ENCODE measurements at regions not wholly inside any gene's neighbourhood (a gene's known extent, or its start where the extent isn't known, plus 50 kb on each side); places are given as distances from the start of the nearest gene placed in this dataset.

DNA sequence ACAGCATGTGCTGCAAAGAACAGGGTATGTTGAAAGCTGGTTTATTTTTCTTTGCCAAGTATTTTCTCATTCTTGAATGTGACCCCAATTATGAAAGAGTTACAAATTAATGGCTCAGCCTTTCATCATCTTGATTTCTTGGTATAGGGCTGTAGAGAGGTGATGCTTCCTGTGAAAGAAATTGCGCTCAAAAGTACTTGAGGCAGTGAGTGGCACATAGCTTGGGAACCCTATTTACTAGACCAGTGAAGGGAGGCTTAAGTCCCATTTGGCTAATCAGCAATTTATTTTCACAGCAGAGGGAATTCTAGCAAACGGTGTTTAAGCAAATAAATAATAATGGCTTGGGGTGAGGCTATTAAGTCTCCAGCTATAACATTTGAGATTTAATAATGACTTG, 153.9 kb upstream of the MIS18BP1 start:
- Histone ChIP-seq H2AFZ (ENCODE audit: low read depth) (no peak overlapping the region), H3F3A (replicated peaks; ENCODE audit: insufficient read depth) (no peaks in the 10 kb centered on the region), H3K4me2 (no peak overlapping the region), H3K79me2 (ENCODE audit: insufficient read depth) (no peaks in the 10 kb centered on the region), H3K27me3 (ENCODE audit: insufficient read depth) (no peaks in the 10 kb centered on the region), H3K9me2 (no peaks in the 10 kb centered on the region), H3K4me3 (ENCODE audit: low read depth in 2 of 2, low read length in 1 of 2) (no peak overlapping the region), H3K27ac (ENCODE audit: low read depth in 2 of 2, low read length in 1 of 2) (no peak overlapping the region), H3K36me3 (replicated peaks in 1 of 2; ENCODE audit: control insufficient read depth in 1 of 2, insufficient read depth in 2 of 2, low read length in 1 of 2) (no peaks in the 10 kb centered on the region), H4K20me1 (ENCODE audit: insufficient read depth) (no peaks in the 10 kb centered on the region), H3K4me1 (ENCODE audit: control insufficient read depth in 1 of 2, insufficient read depth in 2 of 2, low read depth in 1 of 2, low read length in 1 of 2) (no peaks in the 10 kb centered on the region), H3K9me3 (no peaks in the 10 kb centered on the region), H3K9ac (no peak overlapping the region)
- CTCF ChIA-PET: interaction anchor here (1.8 kb wide), 1 partner anchor 20 kb away, joined by 5 read pairs; no protein-coding TSS in a partner anchor
- TF ChIP-seq, protein P1, sequence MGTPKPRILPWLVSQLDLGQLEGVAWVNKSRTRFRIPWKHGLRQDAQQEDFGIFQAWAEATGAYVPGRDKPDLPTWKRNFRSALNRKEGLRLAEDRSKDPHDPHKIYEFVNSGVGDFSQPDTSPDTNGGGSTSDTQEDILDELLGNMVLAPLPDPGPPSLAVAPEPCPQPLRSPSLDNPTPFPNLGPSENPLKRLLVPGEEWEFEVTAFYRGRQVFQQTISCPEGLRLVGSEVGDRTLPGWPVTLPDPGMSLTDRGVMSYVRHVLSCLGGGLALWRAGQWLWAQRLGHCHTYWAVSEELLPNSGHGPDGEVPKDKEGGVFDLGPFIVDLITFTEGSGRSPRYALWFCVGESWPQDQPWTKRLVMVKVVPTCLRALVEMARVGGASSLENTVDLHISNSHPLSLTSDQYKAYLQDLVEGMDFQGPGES (IDR thresholded peaks at IDR 0.05; ENCODE audit: low read depth, low read length): no peak
- no peak for TF ChIP-seq TCF12 (IDR thresholded peaks at IDR 0.05)
- no peak for TF ChIP-seq ZBTB33 (IDR thresholded peaks at IDR 0.05; ENCODE audit: borderline replicate concordance, low read depth)
- TF ChIP-seq MEF2A (IDR thresholded peaks at IDR 0.05; ENCODE audit: borderline replicate concordance, low read depth): no peak
- TF ChIP-seq, protein P2, sequence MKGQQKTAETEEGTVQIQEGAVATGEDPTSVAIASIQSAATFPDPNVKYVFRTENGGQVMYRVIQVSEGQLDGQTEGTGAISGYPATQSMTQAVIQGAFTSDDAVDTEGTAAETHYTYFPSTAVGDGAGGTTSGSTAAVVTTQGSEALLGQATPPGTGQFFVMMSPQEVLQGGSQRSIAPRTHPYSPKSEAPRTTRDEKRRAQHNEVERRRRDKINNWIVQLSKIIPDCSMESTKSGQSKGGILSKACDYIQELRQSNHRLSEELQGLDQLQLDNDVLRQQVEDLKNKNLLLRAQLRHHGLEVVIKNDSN (IDR thresholded peaks at IDR 0.05; ENCODE audit: borderline replicate concordance, low read depth): no peak
- no peak for TF ChIP-seq FOXM1 (IDR thresholded peaks at IDR 0.05; ENCODE audit: low read depth)
- TF ChIP-seq EZH2phosphoT487 (IDR thresholded peaks at IDR 0.05; ENCODE audit: borderline replicate concordance, low read depth): no peak
- TF ChIP-seq RAD21 (IDR thresholded peaks at IDR 0.05; ENCODE audit: low read length): no peak
- no peak for TF ChIP-seq FOXJ3 (CRISPR knock-in tag; IDR thresholded peaks at IDR 0.05)
- TF ChIP-seq CTCF (IDR thresholded peaks at IDR 0.05): no peak
- no peak for TF ChIP-seq NFIC (IDR thresholded peaks at IDR 0.05; ENCODE audit: borderline replicate concordance)
- TF ChIP-seq MXI1 (IDR thresholded peaks at IDR 0.05; ENCODE audit: low read depth, low read length): no peak
- no peak for TF ChIP-seq JUND (IDR thresholded peaks at IDR 0.05)
- no peak for TF ChIP-seq EP300 (IDR thresholded peaks at IDR 0.05; ENCODE audit: borderline replicate concordance in 1 of 2, low read depth in 1 of 2, low read length in 1 of 2)
- no peak for TF ChIP-seq POLR2AphosphoS5 (IDR thresholded peaks at IDR 0.05; ENCODE audit: low read depth, low read length)
- POLR2A ChIA-PET: no interaction called here
- no peak for DNase-seq
- WGBS (ENCODE audit: low lambda C conversion rate): 27% methylated on average over 2 of the region's 2 CpGs
